Lower leg skin (tissue), 3 donors: ENCODE measurements at regions not wholly inside any gene's neighbourhood (a gene's known extent, or its start where the extent isn't known, plus 50 kb on each side); places are given as distances from the start of the nearest gene placed in this dataset.

ENCODE experiments used
- CTCF ChIP-seq, 3 donors: fragments of 450-650 bp; IDR thresholded peaks; one replicate each; pipeline ENCODE4 v1.5.1; 2016; ENCODE audit warnings: antibody characterized with exemption in 3 of 3, mild to moderate bottlenecking in 3 of 3, moderate library complexity in 2 of 3
- POLR2A ChIP-seq, 2 donors: fragments of 450-650 bp; IDR thresholded peaks; one replicate each; pipeline ENCODE4 v1.6.1; 2016 to 2017; ENCODE audit warnings: antibody characterized with exemption in 2 of 2, mild to moderate bottlenecking in 1 of 2, moderate library complexity in 1 of 2

GRCh38 chr11:26916805-26917204, 77.1 kb upstream of the FIBIN start:
- no peak for TF ChIP-seq CTCF (IDR thresholded peaks at IDR 0.05)
- TF ChIP-seq POLR2A (IDR thresholded peaks at IDR 0.05), result no peak
